Heart left ventricle (tissue), 13 donors: ENCODE measurements at regions not wholly inside any gene's neighbourhood (a gene's known extent, or its start where the extent isn't known, plus 50 kb on each side); places are given as distances from the start of the nearest gene placed in this dataset.

ENCODE experiments used
- CTCF ChIP-seq, 12 donors: fragments of 200-600 bp; sonication (generic) in 4 of 12; IDR thresholded peaks; one replicate each; pipeline versions ENCODE4 v1.5.0 to v1.8.0; 2018 to 2022; ENCODE audit warnings: antibody characterized with exemption in 12 of 12, mild to moderate bottlenecking in 5 of 12
- POLR2A ChIP-seq, 2 donors: fragments of 450-650 bp; IDR thresholded peaks; one replicate each; pipeline ENCODE4 v1.6.1; 2017; ENCODE audit warnings: antibody characterized with exemption in 2 of 2, mild to moderate bottlenecking in 2 of 2, moderate library complexity in 2 of 2
- donor health status: ischemic (EF 13 %, LVEDD 7.1; RV severe dilation, severe dysfunction).
- donor health status: DM: no; HTN: yes; CAD: no.
- donor health status: DM: no; HTN: no; CAD: no.
- donor health status: ischemic (EF 25% LVEDD 6.9; RV normal size, moderate dysfunction).
- donor health status: ischemic (EF 25% LVEDD 5.7; RV mildly dilated, moderate dysfunction).
- donor health status: ischemic (EF 35%, LVEDD 5.7; RV mildly dilated, moderate dysfunction).
- donor health status: nonischemic (EF 11% LVEDD 7.7; RV severe dilation, severe dysfunction).
- donor health status: DM: yes; HTN: yes; CAD: no.
- donor health status: PGD.
- donor health status: ischemic (EF 29% LVEDD 5.4; RV normal size, mild dysfunction).
- donor health status: nonischemic (EF 23%, LVEDD 6.1; RV moderate dilation, normal function).

GRCh38 chr11:109552376-109552775 is 130.4 kb downstream of the C11orf87 start:
- no peak for TF ChIP-seq CTCF (IDR thresholded peaks at IDR 0.05)
- no peak for TF ChIP-seq POLR2A (IDR thresholded peaks at IDR 0.05)
